ENCODE measurements at regions not wholly inside any gene's neighbourhood (a gene's known extent, or its start where the extent isn't known, plus 50 kb on each side); places are given as distances from the start of the nearest gene placed in this dataset.

- no peaks in the 10 kb centered on the region for H3K9me2 ChIP-seq (replicated peaks; ENCODE audit: low read length)
- intact Hi-C loops (cut with micrococcal nuclease) = loop anchor here (5.0 kb wide), 1 partner anchor 369 kb away; no protein-coding TSS in a partner anchor
- DNase-seq (no peak), ATAC-seq (no peak)
- TF ChIP-seq EZH2 (IDR thresholded peaks at IDR 0.05; ENCODE audit: low read length, unreplicated experiment) = no peak
- TF ChIP-seq EZH2phosphoT487 (IDR thresholded peaks at IDR 0.05; ENCODE audit: borderline replicate concordance, low read length) = no peak
- H3K9ac ChIP-seq (ENCODE audit: low read length) = no peak overlapping the region
- H3K27me3 ChIP-seq (ENCODE audit: low read length) = no peaks in the 10 kb centered on the region
- peaks cover 20% of the 10 kb centered on the region for H3F3A ChIP-seq (ENCODE audit: low read length, unreplicated experiment)
- ChIA-PET POLR2A (ENCODE audit: unreplicated experiment) (no interaction called here), CTCF (no interaction called here)
- no peak overlapping the region for H2AFZ ChIP-seq (ENCODE audit: low read length)
- no peak overlapping the region for H3K4me2 ChIP-seq (ENCODE audit: low read length)
- peaks cover 24% of the 10 kb centered on the region for H3K9me3 ChIP-seq (ENCODE audit: low read length)
- peaks cover 28% of the 10 kb centered on the region for H3K4me1 ChIP-seq (ENCODE audit: insufficient read depth, low read length)
- H3K79me2 ChIP-seq (ENCODE audit: low read length) = peaks cover 5% of the 10 kb centered on the region; the same call in 1 of the 2 replicates
- no TSS peak for BruUV-seq (replicated peaks)
- H4K20me1 ChIP-seq (ENCODE audit: low read length) = no peaks in the 10 kb centered on the region
- H3K27ac ChIP-seq (ENCODE audit: low read length) = no peak overlapping the region
- H3K4me3 ChIP-seq (ENCODE audit: low read length) = no peak overlapping the region
- H3K36me3 ChIP-seq (ENCODE audit: low read depth, low read length) = peaks cover 16% of the 10 kb centered on the region
These were observed 238.4 kb downstream of the CDCA7 start for GRCh38 chr2:173593109-173593508.

DNA sequence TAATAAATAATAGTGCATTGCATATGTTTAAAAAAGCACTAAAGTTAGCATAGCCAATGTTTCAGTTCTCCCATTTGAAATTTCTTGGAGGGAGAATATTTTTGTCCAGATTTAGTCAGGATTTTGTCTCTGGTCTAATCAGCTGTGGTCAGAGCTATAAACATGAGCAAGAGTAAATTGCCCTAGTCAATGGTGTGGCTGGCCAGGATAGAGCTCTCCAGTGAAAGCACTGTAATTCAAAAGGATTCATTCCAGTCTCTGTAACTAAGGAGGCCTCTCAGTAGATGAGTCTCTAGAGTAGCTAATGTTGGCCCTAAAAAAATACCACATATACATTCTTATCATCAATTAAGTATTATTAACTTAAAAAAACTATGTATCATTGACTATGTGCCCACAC is 241.6 kb downstream of the CDCA7 start:
- DNase-seq (no peak), ATAC-seq (no peak)
- Histone ChIP-seq H3F3A (ENCODE audit: low read length, unreplicated experiment) (peaks cover 2% of the 10 kb centered on the region), H3K79me2 (ENCODE audit: low read length) (peaks cover 3% of the 10 kb centered on the region; the same call in 1 of the 2 replicates), H3K4me3 (ENCODE audit: low read length) (no peak overlapping the region), H3K4me2 (ENCODE audit: low read length) (no peak overlapping the region), H4K20me1 (ENCODE audit: low read length) (no peaks in the 10 kb centered on the region), H3K27ac (ENCODE audit: low read length) (no peak overlapping the region), H3K36me3 (ENCODE audit: low read depth, low read length) (peaks cover 15% of the 10 kb centered on the region), H3K27me3 (ENCODE audit: low read length) (no peaks in the 10 kb centered on the region), H2AFZ (ENCODE audit: low read length) (no peak overlapping the region), H3K4me1 (ENCODE audit: insufficient read depth, low read length) (peaks cover 2% of the 10 kb centered on the region; the same call in 1 of the 2 replicates), H3K9me3 (ENCODE audit: low read length) (peaks cover 20% of the 10 kb centered on the region), H3K9ac (ENCODE audit: low read length) (no peak overlapping the region), H3K9me2 (replicated peaks; ENCODE audit: low read length) (no peaks in the 10 kb centered on the region)
- CTCF ChIA-PET = no interaction called here
- no TSS peak for BruUV-seq (replicated peaks)
- intact Hi-C loops (cut with micrococcal nuclease) = no loop called here
- TF ChIP-seq EZH2 (IDR thresholded peaks at IDR 0.05; ENCODE audit: low read length, unreplicated experiment) = no peak
- no peak for TF ChIP-seq CTCF (conservative IDR thresholded peaks at IDR 0.05; ENCODE audit: low read depth, low read length)
- no peak for TF ChIP-seq EZH2phosphoT487 (IDR thresholded peaks at IDR 0.05; ENCODE audit: borderline replicate concordance, low read length)
- POLR2A ChIA-PET (ENCODE audit: unreplicated experiment) = no interaction called here

GRCh38 chr2:173598525-173598924 is 243.9 kb downstream of the CDCA7 start:
- H2AFZ ChIP-seq (ENCODE audit: low read length) = no peak overlapping the region
- ATAC-seq (no peak), DNase-seq (no peak)
- POLR2A ChIA-PET (ENCODE audit: unreplicated experiment) = no interaction called here
- H3K4me3 ChIP-seq (ENCODE audit: low read length) = no peak overlapping the region
- intact Hi-C loops (cut with micrococcal nuclease) = no loop called here
- no peaks in the 10 kb centered on the region for H3K4me1 ChIP-seq (ENCODE audit: insufficient read depth, low read length)
- no peaks in the 10 kb centered on the region for H4K20me1 ChIP-seq (ENCODE audit: low read length)
- no TSS peak for BruUV-seq (replicated peaks)
- 0 out of 2 replicates have a peak, but pooled peaks cover 3% of the 10 kb centered on the region for H3K36me3 ChIP-seq (ENCODE audit: low read depth, low read length)
- H3K9ac ChIP-seq (ENCODE audit: low read length) = no peak overlapping the region
- H3K27ac ChIP-seq (ENCODE audit: low read length) = no peak overlapping the region
- no peaks in the 10 kb centered on the region for H3K9me2 ChIP-seq (replicated peaks; ENCODE audit: low read length)
- no peaks in the 10 kb centered on the region for H3K79me2 ChIP-seq (ENCODE audit: low read length)
- TF ChIP-seq EZH2phosphoT487 (IDR thresholded peaks at IDR 0.05; ENCODE audit: borderline replicate concordance, low read length) = no peak
- TF ChIP-seq CTCF (conservative IDR thresholded peaks at IDR 0.05; ENCODE audit: low read depth, low read length) = no peak
- TF ChIP-seq EZH2 (IDR thresholded peaks at IDR 0.05; ENCODE audit: low read length, unreplicated experiment) = no peak
- H3K4me2 ChIP-seq (ENCODE audit: low read length) = no peak overlapping the region
- H3F3A ChIP-seq (ENCODE audit: low read length, unreplicated experiment) = no peaks in the 10 kb centered on the region
- H3K9me3 ChIP-seq (ENCODE audit: low read length) = no peaks in the 10 kb centered on the region
- CTCF ChIA-PET = interaction anchor here (0.6 kb wide), 1 partner anchor 222 kb away, joined by 5 read pairs; no protein-coding TSS in a partner anchor
- no peaks in the 10 kb centered on the region for H3K27me3 ChIP-seq (ENCODE audit: low read length)

Data from PC-3 (cell line).